GM23248 (cell line): ENCODE measurements at regions not wholly inside any gene's neighbourhood (a gene's known extent, or its start where the extent isn't known, plus 50 kb on each side); places are given as distances from the start of the nearest gene placed in this dataset.

Source experiments
- EZH2 ChIP-seq: fragments of 200-600 bp; sonication (generic); IDR thresholded peaks from 2 replicates; pipeline ENCODE4 v1.6.1; 2018; ENCODE audit warnings: antibody characterized with exemption, mild to moderate bottlenecking; ENCODE audit not compliant: insufficient read depth, poor library complexity, severe bottlenecking
- EZH2phosphoT487 ChIP-seq: fragments of 200-600 bp; sonication (generic); IDR thresholded peaks from 2 replicates; pipeline ENCODE4 v1.6.1; 2018; ENCODE audit warnings: antibody characterized with exemption, moderate library complexity, mild to moderate bottlenecking, low read depth; ENCODE audit not compliant: insufficient read depth

DNA sequence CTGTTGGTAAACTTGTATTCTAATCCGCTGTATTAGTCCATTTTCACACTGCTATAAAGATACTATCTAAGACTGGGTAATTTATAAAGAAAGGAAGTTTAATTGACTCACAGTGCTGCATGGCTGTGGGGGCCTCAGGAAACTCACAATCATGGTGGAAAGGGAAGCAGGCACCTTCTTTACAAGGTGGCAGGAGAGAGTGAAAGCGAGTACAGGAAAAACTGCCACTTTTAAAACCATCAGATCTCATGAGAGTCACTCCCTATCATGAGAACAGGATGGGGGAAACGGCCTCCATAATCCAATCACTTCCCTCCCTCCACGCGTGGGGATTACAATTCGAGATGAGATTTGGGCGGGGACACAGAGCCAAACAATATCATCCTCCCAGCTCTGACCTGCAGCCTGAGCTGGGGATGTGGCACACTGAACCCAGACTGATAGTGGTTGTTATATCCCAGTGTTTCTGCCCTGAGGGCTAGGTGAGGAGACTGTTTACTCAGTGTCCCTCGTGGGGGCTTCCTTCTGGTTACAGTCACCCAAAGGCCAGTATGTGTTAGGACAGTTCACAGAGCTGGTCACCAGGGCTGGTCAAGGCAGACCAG, 488.3 kb downstream of the KDM4C start:
- TF ChIP-seq EZH2phosphoT487 = no peak
- no peak for TF ChIP-seq EZH2
